ENCODE measurements at regions not wholly inside any gene's neighbourhood (a gene's known extent, or its start where the extent isn't known, plus 50 kb on each side); places are given as distances from the start of the nearest gene placed in this dataset.

- no peaks in the 10 kb centered on the region for H3K27me3 ChIP-seq (replicated peaks; ENCODE audit: insufficient read depth)
- TF ChIP-seq CTCF (IDR thresholded peaks at IDR 0.05): no peak
- H3K36me3 ChIP-seq: no peaks in the 10 kb centered on the region
- H3K9me3 ChIP-seq: no peaks in the 10 kb centered on the region
- no peak for DNase-seq (ENCODE audit: low spot score)
- H3K4me3 ChIP-seq: no peak overlapping the region
- ATAC-seq (ENCODE audit: insufficient number of reproducible peaks, low FRiP score, low read depth): no peak
- H3K4me1 ChIP-seq (ENCODE audit: control insufficient read depth in 1 of 2, low read depth in 2 of 2): peaks cover 0 to 5% of the 10 kb centered on the region in 2 donors
- no peak overlapping the region for H3K27ac ChIP-seq
These were observed 108.9 kb upstream of the NCAM1 start for GRCh38 chr11:112852143-112852866.

- TF ChIP-seq CTCF (IDR thresholded peaks at IDR 0.05): no peak
- Histone ChIP-seq H3K27me3 (replicated peaks; ENCODE audit: insufficient read depth) (no peaks in the 10 kb centered on the region), H3K4me1 (ENCODE audit: control insufficient read depth in 1 of 2, low read depth in 2 of 2) (peaks cover 0 to 5% of the 10 kb centered on the region in 2 donors), H3K4me3 (no peak overlapping the region), H3K27ac (no peak overlapping the region), H3K9me3 (peaks cover 9% of the 10 kb centered on the region), H3K36me3 (no peaks in the 10 kb centered on the region)
- ATAC-seq (ENCODE audit: insufficient number of reproducible peaks, low FRiP score, low read depth) (no peak), DNase-seq (ENCODE audit: low spot score) (no peak)
These were observed 105.1 kb upstream of the NCAM1 start for GRCh38 chr11:112856133-112856532.

GRCh38 chr11:112856591-112856990 is 104.6 kb upstream of the NCAM1 start:
- H3K4me3 ChIP-seq: no peak overlapping the region
- no peaks in the 10 kb centered on the region for H3K27me3 ChIP-seq (replicated peaks; ENCODE audit: insufficient read depth)
- H3K9me3 ChIP-seq: peaks cover 11% of the 10 kb centered on the region
- no peak for TF ChIP-seq CTCF (IDR thresholded peaks at IDR 0.05)
- DNase-seq (ENCODE audit: low spot score) (no peak), ATAC-seq (ENCODE audit: insufficient number of reproducible peaks, low FRiP score, low read depth) (no peak)
- H3K27ac ChIP-seq: no peak overlapping the region
- H3K4me1 ChIP-seq (ENCODE audit: control insufficient read depth in 1 of 2, low read depth in 2 of 2): peaks cover 0 to 5% of the 10 kb centered on the region in 2 donors
- H3K36me3 ChIP-seq: no peaks in the 10 kb centered on the region

GRCh38 chr11:112858289-112859023 is 102.8 kb upstream of the NCAM1 start:
- no peaks in the 10 kb centered on the region for H3K27me3 ChIP-seq (replicated peaks; ENCODE audit: insufficient read depth)
- no peaks in the 10 kb centered on the region for H3K4me1 ChIP-seq (ENCODE audit: control insufficient read depth in 1 of 2, low read depth in 2 of 2)
- no peak for TF ChIP-seq CTCF (IDR thresholded peaks at IDR 0.05)
- no peaks in the 10 kb centered on the region for H3K36me3 ChIP-seq
- ATAC-seq (ENCODE audit: insufficient number of reproducible peaks, low FRiP score, low read depth) (no peak), DNase-seq (ENCODE audit: low spot score) (no peak)
- no peak overlapping the region for H3K27ac ChIP-seq
- H3K4me3 ChIP-seq: no peak overlapping the region
- H3K9me3 ChIP-seq: peaks cover 14% of the 10 kb centered on the region

GRCh38 chr11:112859787-112860186 is 101.4 kb upstream of the NCAM1 start:
- Histone ChIP-seq H3K4me1 (ENCODE audit: control insufficient read depth in 1 of 2, low read depth in 2 of 2) (no peaks in the 10 kb centered on the region), H3K27ac (no peak overlapping the region), H3K27me3 (replicated peaks; ENCODE audit: insufficient read depth) (no peaks in the 10 kb centered on the region), H3K9me3 (peaks cover 14% of the 10 kb centered on the region), H3K4me3 (no peak overlapping the region), H3K36me3 (no peaks in the 10 kb centered on the region)
- ATAC-seq (ENCODE audit: insufficient number of reproducible peaks, low FRiP score, low read depth) (no peak), DNase-seq (ENCODE audit: low spot score) (no peak)
- TF ChIP-seq CTCF (IDR thresholded peaks at IDR 0.05): no peak
